GM12878 (cell line): ENCODE measurements at regions not wholly inside any gene's neighbourhood (a gene's known extent, or its start where the extent isn't known, plus 50 kb on each side); places are given as distances from the start of the nearest gene placed in this dataset.

Source experiments
- ASH2L ChIP-seq: fragments of 300-600, 200-600 bp; sonication (generic); IDR thresholded peaks from 2 replicates; pipeline ENCODE4 v1.6.1; 2017; ENCODE audit warnings: low read depth, mild to moderate bottlenecking, borderline replicate concordance
- CREB1 ChIP-seq: IDR thresholded peaks from 2 replicates; pipeline ENCODE4 v1.6.1; 2012; ENCODE audit warnings: low read depth, mild to moderate bottlenecking, inconsistent platforms
- GABPA ChIP-seq: IDR thresholded peaks from 2 replicates; pipeline ENCODE4 v1.6.1; 2014; ENCODE audit warnings: antibody characterized with exemption, low read depth, mild to moderate bottlenecking, inconsistent platforms
- GATAD2B ChIP-seq: fragments of 450-650 bp; conservative IDR thresholded peaks from 2 replicates; pipeline ENCODE4 v1.6.1; 2017; ENCODE audit warnings: low read depth, mild to moderate bottlenecking, moderate library complexity
- IKZF2 ChIP-seq, 2 experiments: fragments of 450-650 bp; IDR thresholded peaks; 2 replicates each; pipeline ENCODE4 v1.6.1; 2017; ENCODE audit warnings: mild to moderate bottlenecking in 2 of 2, moderate library complexity in 2 of 2
- JUND ChIP-seq: IDR thresholded peaks from 2 replicates; pipeline ENCODE4 v1.6.1; 2012; ENCODE audit warnings: low read depth, mild to moderate bottlenecking, low read length, improper control_type of control experiment, moderate library complexity
- MEF2B ChIP-seq: fragments of 450-650 bp; IDR thresholded peaks from 2 replicates; pipeline ENCODE4 v1.6.1; 2018; ENCODE audit warnings: mild to moderate bottlenecking, moderate library complexity; ENCODE audit not compliant: partially characterized antibody, poor library complexity, severe bottlenecking
- MTA2 ChIP-seq: fragments of 450-650 bp; IDR thresholded peaks from 2 replicates; pipeline ENCODE4 v1.6.1; 2016; ENCODE audit warnings: low read depth, mild to moderate bottlenecking, moderate library complexity
- NFIC ChIP-seq: IDR thresholded peaks from 2 replicates; pipeline ENCODE4 v1.6.1; 2012; ENCODE audit warnings: low read depth, mild to moderate bottlenecking, inconsistent platforms, low read length, moderate library complexity
- POLR2A ChIP-seq: IDR thresholded peaks from 2 replicates; pipeline ENCODE4 v1.6.1; 2011; ENCODE audit warnings: low read depth, mild to moderate bottlenecking, low read length
- RAD21 ChIP-seq: IDR thresholded peaks from 2 replicates; pipeline ENCODE4 v1.6.1; 2011; ENCODE audit warnings: mild to moderate bottlenecking, low read depth, low read length, moderate library complexity; ENCODE audit not compliant: insufficient read depth
- RFX5 ChIP-seq: IDR thresholded peaks from 2 replicates; pipeline ENCODE4 v1.6.1; 2011; ENCODE audit warnings: low read depth, low read length, improper control_type of control experiment
- SP1 ChIP-seq: IDR thresholded peaks from one replicate; pipeline ENCODE4 v1.6.1; 2011; ENCODE audit warnings: low read depth, low read length
- TAF1 ChIP-seq: IDR thresholded peaks from 2 replicates; pipeline ENCODE4 v1.6.1; 2011; ENCODE audit warnings: mild to moderate bottlenecking, low read depth, low read length, borderline replicate concordance
- WRNIP1 ChIP-seq: IDR thresholded peaks from 2 replicates; pipeline ENCODE4 v1.6.1; 2011; ENCODE audit warnings: low read depth, low read length, improper control_type of control experiment, borderline replicate concordance
- ZBED1 ChIP-seq: IDR thresholded peaks from 2 replicates; pipeline ENCODE4 v1.6.1; 2016; ENCODE audit warnings: borderline replicate concordance
- TF ChIP-seq, protein P1 (sequence below): fragments of 450-650 bp; IDR thresholded peaks from 2 replicates; pipeline ENCODE4 v1.6.1; 2016; ENCODE audit warnings: mild to moderate bottlenecking
- TF ChIP-seq, protein P2 (sequence below): fragments of 450-650 bp; IDR thresholded peaks from 2 replicates; pipeline ENCODE4 v1.6.1; 2016; ENCODE audit warnings: mild to moderate bottlenecking, moderate library complexity, borderline replicate concordance
- TF ChIP-seq, protein P3 (sequence below): fragments of 450-650 bp; IDR thresholded peaks from 2 replicates; pipeline ENCODE4 v1.6.1; 2016; ENCODE audit warnings: mild to moderate bottlenecking
- TF ChIP-seq, protein P4 (sequence below): IDR thresholded peaks from 2 replicates; pipeline ENCODE4 v1.6.1; 2011; ENCODE audit warnings: mild to moderate bottlenecking, low read depth, low read length, moderate library complexity; ENCODE audit not compliant: insufficient replicate concordance

DNA sequence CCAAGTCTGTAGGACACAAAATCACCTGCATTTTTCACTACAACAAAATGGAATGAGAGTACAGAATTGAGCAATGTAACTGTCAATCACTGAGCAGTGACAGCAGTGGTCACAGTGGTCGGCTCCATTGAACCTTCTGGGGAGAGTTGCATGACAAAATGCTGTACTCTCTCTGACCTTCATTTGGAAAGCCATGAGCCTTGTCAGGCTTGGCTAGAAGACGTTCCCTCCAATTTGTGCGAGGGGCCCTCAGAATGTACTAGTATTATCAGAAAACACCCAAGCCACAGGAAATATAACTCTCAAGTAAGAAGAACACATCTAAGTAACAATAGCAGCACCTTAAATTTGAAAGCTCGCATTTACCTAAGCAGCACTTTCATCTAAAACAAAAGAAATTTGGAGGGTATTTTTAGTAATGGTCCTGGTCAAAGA, 425.6 kb upstream of the MEF2C start (continued):
- TF ChIP-seq, protein P1, sequence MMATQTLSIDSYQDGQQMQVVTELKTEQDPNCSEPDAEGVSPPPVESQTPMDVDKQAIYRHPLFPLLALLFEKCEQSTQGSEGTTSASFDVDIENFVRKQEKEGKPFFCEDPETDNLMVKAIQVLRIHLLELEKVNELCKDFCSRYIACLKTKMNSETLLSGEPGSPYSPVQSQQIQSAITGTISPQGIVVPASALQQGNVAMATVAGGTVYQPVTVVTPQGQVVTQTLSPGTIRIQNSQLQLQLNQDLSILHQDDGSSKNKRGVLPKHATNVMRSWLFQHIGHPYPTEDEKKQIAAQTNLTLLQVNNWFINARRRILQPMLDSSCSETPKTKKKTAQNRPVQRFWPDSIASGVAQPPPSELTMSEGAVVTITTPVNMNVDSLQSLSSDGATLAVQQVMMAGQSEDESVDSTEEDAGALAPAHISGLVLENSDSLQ, result peak; percentile 96
- no peak for TF ChIP-seq ASH2L
- TF ChIP-seq NFIC, result peak; percentile 99
- TF ChIP-seq GATAD2B, result no peak
- TF ChIP-seq MTA2, result peak; percentile 80
- TF ChIP-seq, protein P2, sequence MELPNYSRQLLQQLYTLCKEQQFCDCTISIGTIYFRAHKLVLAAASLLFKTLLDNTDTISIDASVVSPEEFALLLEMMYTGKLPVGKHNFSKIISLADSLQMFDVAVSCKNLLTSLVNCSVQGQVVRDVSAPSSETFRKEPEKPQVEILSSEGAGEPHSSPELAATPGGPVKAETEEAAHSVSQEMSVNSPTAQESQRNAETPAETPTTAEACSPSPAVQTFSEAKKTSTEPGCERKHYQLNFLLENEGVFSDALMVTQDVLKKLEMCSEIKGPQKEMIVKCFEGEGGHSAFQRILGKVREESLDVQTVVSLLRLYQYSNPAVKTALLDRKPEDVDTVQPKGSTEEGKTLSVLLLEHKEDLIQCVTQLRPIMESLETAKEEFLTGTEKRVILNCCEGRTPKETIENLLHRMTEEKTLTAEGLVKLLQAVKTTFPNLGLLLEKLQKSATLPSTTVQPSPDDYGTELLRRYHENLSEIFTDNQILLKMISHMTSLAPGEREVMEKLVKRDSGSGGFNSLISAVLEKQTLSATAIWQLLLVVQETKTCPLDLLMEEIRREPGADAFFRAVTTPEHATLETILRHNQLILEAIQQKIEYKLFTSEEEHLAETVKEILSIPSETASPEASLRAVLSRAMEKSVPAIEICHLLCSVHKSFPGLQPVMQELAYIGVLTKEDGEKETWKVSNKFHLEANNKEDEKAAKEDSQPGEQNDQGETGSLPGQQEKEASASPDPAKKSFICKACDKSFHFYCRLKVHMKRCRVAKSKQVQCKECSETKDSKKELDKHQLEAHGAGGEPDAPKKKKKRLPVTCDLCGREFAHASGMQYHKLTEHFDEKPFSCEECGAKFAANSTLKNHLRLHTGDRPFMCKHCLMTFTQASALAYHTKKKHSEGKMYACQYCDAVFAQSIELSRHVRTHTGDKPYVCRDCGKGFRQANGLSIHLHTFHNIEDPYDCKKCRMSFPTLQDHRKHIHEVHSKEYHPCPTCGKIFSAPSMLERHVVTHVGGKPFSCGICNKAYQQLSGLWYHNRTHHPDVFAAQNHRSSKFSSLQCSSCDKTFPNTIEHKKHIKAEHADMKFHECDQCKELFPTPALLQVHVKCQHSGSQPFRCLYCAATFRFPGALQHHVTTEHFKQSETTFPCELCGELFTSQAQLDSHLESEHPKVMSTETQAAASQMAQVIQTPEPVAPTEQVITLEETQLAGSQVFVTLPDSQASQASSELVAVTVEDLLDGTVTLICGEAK, result no peak
- TF ChIP-seq RAD21, result peak; percentile 33; the same call in 1 of the 2 replicates
- peak; percentile 44; the same call in 1 of the 2 replicates for TF ChIP-seq TAF1
- TF ChIP-seq, protein P3, sequence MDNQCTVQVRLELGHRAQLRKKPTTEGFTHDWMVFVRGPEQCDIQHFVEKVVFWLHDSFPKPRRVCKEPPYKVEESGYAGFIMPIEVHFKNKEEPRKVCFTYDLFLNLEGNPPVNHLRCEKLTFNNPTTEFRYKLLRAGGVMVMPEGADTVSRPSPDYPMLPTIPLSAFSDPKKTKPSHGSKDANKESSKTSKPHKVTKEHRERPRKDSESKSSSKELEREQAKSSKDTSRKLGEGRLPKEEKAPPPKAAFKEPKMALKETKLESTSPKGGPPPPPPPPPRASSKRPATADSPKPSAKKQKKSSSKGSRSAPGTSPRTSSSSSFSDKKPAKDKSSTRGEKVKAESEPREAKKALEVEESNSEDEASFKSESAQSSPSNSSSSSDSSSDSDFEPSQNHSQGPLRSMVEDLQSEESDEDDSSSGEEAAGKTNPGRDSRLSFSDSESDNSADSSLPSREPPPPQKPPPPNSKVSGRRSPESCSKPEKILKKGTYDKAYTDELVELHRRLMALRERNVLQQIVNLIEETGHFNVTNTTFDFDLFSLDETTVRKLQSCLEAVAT, result peak; percentile 54; the same call in 1 of the 2 replicates
- TF ChIP-seq IKZF2 (IDR thresholded peaks at IDR 0.05), result peak; percentile 68 to 78
- TF ChIP-seq WRNIP1, result 0 out of 2 replicates have a peak, but pooled peaks have one; percentile 52
- TF ChIP-seq JUND, result 0 out of 2 replicates have a peak, but pooled peaks have one; percentile 44
- peak; percentile 60 for TF ChIP-seq CREB1
- TF ChIP-seq, protein P4, sequence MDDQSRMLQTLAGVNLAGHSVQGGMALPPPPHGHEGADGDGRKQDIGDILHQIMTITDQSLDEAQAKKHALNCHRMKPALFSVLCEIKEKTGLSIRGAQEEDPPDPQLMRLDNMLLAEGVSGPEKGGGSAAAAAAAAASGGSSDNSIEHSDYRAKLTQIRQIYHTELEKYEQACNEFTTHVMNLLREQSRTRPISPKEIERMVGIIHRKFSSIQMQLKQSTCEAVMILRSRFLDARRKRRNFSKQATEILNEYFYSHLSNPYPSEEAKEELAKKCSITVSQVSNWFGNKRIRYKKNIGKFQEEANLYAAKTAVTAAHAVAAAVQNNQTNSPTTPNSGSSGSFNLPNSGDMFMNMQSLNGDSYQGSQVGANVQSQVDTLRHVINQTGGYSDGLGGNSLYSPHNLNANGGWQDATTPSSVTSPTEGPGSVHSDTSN, result peak; percentile 92
- peak; percentile 64 for TF ChIP-seq SP1
- peak; percentile 42; the same call in 1 of the 2 replicates for TF ChIP-seq GABPA
- TF ChIP-seq ZBED1, result peak; percentile 97
- TF ChIP-seq POLR2A, result peak; percentile 43; the same call in 1 of the 2 replicates
- no peak for TF ChIP-seq RFX5
- peak; percentile 62 for TF ChIP-seq MEF2B
